ENCODE measurements at regions not wholly inside any gene's neighbourhood (a gene's known extent, or its start where the extent isn't known, plus 50 kb on each side); places are given as distances from the start of the nearest gene placed in this dataset.

DNA sequence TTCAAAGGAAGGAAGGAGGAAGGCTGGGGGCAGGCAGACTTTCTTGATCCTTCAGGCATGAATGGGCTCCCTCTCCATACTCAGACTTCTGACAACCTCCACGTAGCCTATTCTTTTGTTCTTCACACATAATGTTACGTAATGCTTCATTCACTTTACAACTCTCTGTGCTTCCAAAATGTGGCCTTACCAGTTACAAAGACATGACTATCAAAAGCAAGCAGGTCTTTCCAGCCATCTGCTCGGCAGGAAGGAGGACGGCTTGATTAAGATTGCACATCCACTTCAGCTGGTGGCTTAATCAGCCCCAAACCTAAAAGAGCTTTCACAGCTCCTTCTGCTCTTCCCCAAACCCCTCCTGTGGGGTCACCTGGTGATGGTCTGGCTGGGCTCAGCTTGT lies 263.2 kb downstream of the XXYLT1 start:
- no peak for DNase-seq (ENCODE audit: low read depth in 2 of 2)

GRCh38 chr3:195008816-195009215 lies 262.1 kb downstream of the XXYLT1 start:
- DNase-seq (ENCODE audit: low read depth in 2 of 2) = no peak

DNA sequence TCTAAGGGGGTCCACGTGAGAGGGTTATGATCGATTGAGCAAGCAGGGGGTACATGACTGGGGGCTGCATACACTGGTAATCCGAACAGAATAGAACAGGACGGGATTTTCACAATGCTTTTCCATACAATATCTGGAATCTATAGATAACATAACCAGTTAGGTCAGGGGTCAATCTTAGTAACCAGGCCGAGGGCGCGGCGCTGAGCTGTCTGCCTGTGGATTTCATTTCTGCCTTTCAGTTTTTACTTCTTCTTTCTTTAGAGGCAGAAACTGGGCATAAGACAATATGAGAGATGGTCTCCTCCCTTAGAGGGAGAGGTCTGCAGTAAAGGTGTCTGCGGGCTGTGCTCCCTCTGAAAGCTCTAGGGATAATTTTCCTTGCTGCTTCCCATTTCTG lies 261.3 kb downstream of the XXYLT1 start:
- no peak for DNase-seq (ENCODE audit: low read depth in 2 of 2)

DNA sequence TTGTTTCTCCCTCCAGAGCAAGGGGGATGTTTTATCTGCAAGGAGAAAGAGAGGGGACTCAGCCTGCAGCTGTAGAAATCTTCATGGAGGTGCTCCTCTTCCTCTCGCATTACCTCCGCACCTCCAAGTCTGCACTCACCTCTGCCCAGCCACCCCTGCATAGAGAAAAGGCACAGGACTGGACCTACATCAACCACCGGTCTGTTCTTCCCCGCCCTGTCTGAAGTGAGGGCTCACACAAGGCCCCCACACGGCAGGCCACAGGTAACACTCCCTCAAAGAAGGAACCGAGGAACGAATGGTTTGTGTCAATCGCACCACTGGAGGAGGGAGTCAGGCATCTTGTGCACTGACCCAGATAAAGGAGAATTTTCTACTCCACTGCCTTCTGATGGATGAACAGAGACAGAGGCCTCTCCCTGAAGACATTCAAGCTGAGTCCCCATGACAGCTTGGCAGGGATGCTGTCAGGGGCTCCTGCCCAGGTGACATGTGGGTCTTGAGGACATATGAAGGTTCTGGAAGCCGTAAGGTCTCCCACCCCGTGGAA lies 260.3 kb downstream of the XXYLT1 start:
- no peak for DNase-seq (ENCODE audit: low read depth in 2 of 2)

GRCh38 chr3:195011231-195011834 lies 259.6 kb downstream of the XXYLT1 start:
- DNase-seq (ENCODE audit: low read depth in 2 of 2) = peak in 1 of 2 donors; percentile 25

- DNase-seq (ENCODE audit: low read depth in 2 of 2) = no peak
Measured at GRCh38 chr3:195012100-195012499, 258.9 kb downstream of the XXYLT1 start.

GRCh38 chr3:195012571-195012970 lies 258.4 kb downstream of the XXYLT1 start:
- DNase-seq (ENCODE audit: low read depth in 2 of 2) = no peak

GRCh38 chr3:195013411-195014361 lies 257.3 kb downstream of the XXYLT1 start:
- DNase-seq (ENCODE audit: low read depth in 2 of 2) = no peak

- DNase-seq (ENCODE audit: low read depth in 2 of 2) = peak in 1 of 2 donors; percentile 43
Measured at GRCh38 chr3:195015021-195015420, 255.9 kb downstream of the XXYLT1 start.

GRCh38 chr3:195017151-195017550 lies 253.8 kb downstream of the XXYLT1 start:
- no peak for DNase-seq (ENCODE audit: low read depth in 2 of 2)
